ENCODE measurements at regions not wholly inside any gene's neighbourhood (a gene's known extent, or its start where the extent isn't known, plus 50 kb on each side); places are given as distances from the start of the nearest gene placed in this dataset.

DNA sequence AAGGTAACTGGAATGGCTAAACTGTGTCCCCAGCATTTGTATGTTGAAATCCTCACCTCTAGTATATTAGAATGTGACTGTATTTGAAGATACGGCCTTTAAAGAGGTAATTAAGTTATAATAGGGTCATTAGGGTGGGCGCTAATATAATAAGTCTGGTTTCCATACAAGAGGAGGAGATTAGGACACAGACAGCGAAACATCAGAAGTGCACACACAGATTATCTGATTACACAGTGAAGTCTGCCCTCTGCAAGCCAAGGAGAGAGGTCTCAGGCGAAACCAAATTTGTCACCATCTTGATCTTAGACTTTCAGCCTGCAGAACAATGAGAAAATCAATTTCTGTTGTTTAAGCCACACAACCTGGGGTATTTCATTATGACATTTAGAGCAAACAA lies 2233.1 kb downstream of the MRPL39 start:
- Histone ChIP-seq H3K27me3 (replicated peaks in 1 of 4; ENCODE audit: control extremely low read depth in 1 of 4, control insufficient read depth in 3 of 4, insufficient read depth in 4 of 4, low read length in 3 of 4) (no peaks in the 10 kb centered on the region), H3K9ac (ENCODE audit: low read length) (no peak overlapping the region), H4K20me1 (ENCODE audit: control insufficient read depth, insufficient read depth, low read length, poor library complexity, severe bottlenecking) (no peaks in the 10 kb centered on the region), H2AFZ (ENCODE audit: insufficient read depth, low read depth, low read length, poor library complexity, severe bottlenecking) (no peak overlapping the region), H3K4me2 (replicated peaks; ENCODE audit: low read depth, low read length, poor library complexity, severe bottlenecking) (no peak overlapping the region), H3K79me2 (ENCODE audit: control insufficient read depth, insufficient read depth, low read length) (no peaks in the 10 kb centered on the region), H3K36me3 (replicated peaks in 1 of 2; ENCODE audit: control extremely low read depth in 1 of 2, control insufficient read depth in 1 of 2, extremely low read depth in 1 of 2, insufficient read depth in 2 of 2, low read length in 1 of 2) (no peaks in the 10 kb centered on the region), H3K4me3 (ENCODE audit: control extremely low read depth in 1 of 5, extremely low read depth in 1 of 5, insufficient read depth in 1 of 5, low read depth in 2 of 5, low read length in 4 of 5) (no peak overlapping the region), H3K27ac (ENCODE audit: low read length in 2 of 2) (no peak overlapping the region), H3K9me3 (ENCODE audit: control extremely low read depth in 1 of 3, control insufficient read depth in 2 of 3, insufficient read depth in 1 of 3, low read length in 2 of 3) (peaks cover 0 to 3% (median 0%) of the 10 kb centered on the region in 3 donors), H3K4me1 (ENCODE audit: control insufficient read depth in 2 of 2, insufficient read depth in 2 of 2, low read length in 2 of 2) (no peaks in the 10 kb centered on the region)
- intact Hi-C loops (cut with micrococcal nuclease), result no loop called here
- Mint-ChIP-seq H3K27ac (no peak overlapping the region), H3K4me3 (no peak overlapping the region), H3K9me3 (ENCODE audit: insufficient read depth) (no peaks in the 10 kb centered on the region), H3K4me1 (no peaks in the 10 kb centered on the region), H3K27me3 (no peaks in the 10 kb centered on the region)
- no CpG with 5 or more reads among the region's 4 CpGs for WGBS (ENCODE audit: insufficient coverage)
- DNase-seq, result no peak
- TF ChIP-seq EZH2 (IDR thresholded peaks at IDR 0.05; ENCODE audit: borderline replicate concordance, insufficient read depth, low read depth, low read length, poor library complexity, severe bottlenecking), result no peak
- CTCF ChIA-PET, result no interaction called here
- POLR2A ChIA-PET, result no interaction called here
- no peak for ATAC-seq (ENCODE audit: low read depth)

- no peak overlapping the region for H2AFZ ChIP-seq (ENCODE audit: insufficient read depth, low read depth, low read length, poor library complexity, severe bottlenecking)
- ATAC-seq (ENCODE audit: low read depth) (no peak), DNase-seq (no peak)
- WGBS (ENCODE audit: insufficient coverage), result no CpG with 5 or more reads among the region's 1 CpG
- CTCF ChIA-PET, result no interaction called here
- H3K79me2 ChIP-seq (ENCODE audit: control insufficient read depth, insufficient read depth, low read length), result no peaks in the 10 kb centered on the region
- POLR2A ChIA-PET, result interaction anchor here (0.6 kb wide), 1 partner anchor 8 kb away, joined by 3 read pairs; no protein-coding TSS in a partner anchor
- no peak overlapping the region for H3K4me3 ChIP-seq (ENCODE audit: control extremely low read depth in 1 of 5, extremely low read depth in 1 of 5, insufficient read depth in 1 of 5, low read depth in 2 of 5, low read length in 4 of 5)
- Mint-ChIP-seq H3K9me3 (ENCODE audit: insufficient read depth) (peaks cover 5% of the 10 kb centered on the region), H3K27ac (no peak overlapping the region), H3K4me3 (no peak overlapping the region), H3K4me1 (no peaks in the 10 kb centered on the region), H3K27me3 (no peaks in the 10 kb centered on the region)
- H3K36me3 ChIP-seq (replicated peaks in 1 of 2; ENCODE audit: control extremely low read depth in 1 of 2, control insufficient read depth in 1 of 2, extremely low read depth in 1 of 2, insufficient read depth in 2 of 2, low read length in 1 of 2), result no peaks in the 10 kb centered on the region
- intact Hi-C loops (cut with micrococcal nuclease), result no loop called here
- peaks cover 0 to 8% (median 2%) of the 10 kb centered on the region in 3 donors for H3K9me3 ChIP-seq (ENCODE audit: control extremely low read depth in 1 of 3, control insufficient read depth in 2 of 3, insufficient read depth in 1 of 3, low read length in 2 of 3)
- no peak for TF ChIP-seq CTCF (IDR thresholded peaks at IDR 0.05)
- H3K9ac ChIP-seq (ENCODE audit: low read length), result no peak overlapping the region
- H3K4me1 ChIP-seq (ENCODE audit: control insufficient read depth in 2 of 2, insufficient read depth in 2 of 2, low read length in 2 of 2), result no peaks in the 10 kb centered on the region
- no peak overlapping the region for H3K27ac ChIP-seq (ENCODE audit: low read length in 2 of 2)
- no peaks in the 10 kb centered on the region for H4K20me1 ChIP-seq (ENCODE audit: control insufficient read depth, insufficient read depth, low read length, poor library complexity, severe bottlenecking)
- no peak overlapping the region for H3K4me2 ChIP-seq (replicated peaks; ENCODE audit: low read depth, low read length, poor library complexity, severe bottlenecking)
- H3K27me3 ChIP-seq (replicated peaks in 1 of 4; ENCODE audit: control extremely low read depth in 1 of 4, control insufficient read depth in 3 of 4, insufficient read depth in 4 of 4, low read length in 3 of 4), result no peaks in the 10 kb centered on the region
Observed at GRCh38 chr21:23356905-23357304, 2250.4 kb downstream of the MRPL39 start.

Measured in B cell (primary cell).